ENCODE measurements at regions not wholly inside any gene's neighbourhood (a gene's known extent, or its start where the extent isn't known, plus 50 kb on each side); places are given as distances from the start of the nearest gene placed in this dataset.

- no peak for TF ChIP-seq EZH2phosphoT487 (IDR thresholded peaks at IDR 0.05; ENCODE audit: insufficient read depth, low read depth)
- no peak for TF ChIP-seq EZH2 (IDR thresholded peaks at IDR 0.05; ENCODE audit: insufficient read depth, poor library complexity, severe bottlenecking)
Observed at GRCh38 chr5:144896473-144896872, 725.8 kb downstream of the KCTD16 start.
